ENCODE measurements at regions not wholly inside any gene's neighbourhood (a gene's known extent, or its start where the extent isn't known, plus 50 kb on each side); places are given as distances from the start of the nearest gene placed in this dataset.

DNA sequence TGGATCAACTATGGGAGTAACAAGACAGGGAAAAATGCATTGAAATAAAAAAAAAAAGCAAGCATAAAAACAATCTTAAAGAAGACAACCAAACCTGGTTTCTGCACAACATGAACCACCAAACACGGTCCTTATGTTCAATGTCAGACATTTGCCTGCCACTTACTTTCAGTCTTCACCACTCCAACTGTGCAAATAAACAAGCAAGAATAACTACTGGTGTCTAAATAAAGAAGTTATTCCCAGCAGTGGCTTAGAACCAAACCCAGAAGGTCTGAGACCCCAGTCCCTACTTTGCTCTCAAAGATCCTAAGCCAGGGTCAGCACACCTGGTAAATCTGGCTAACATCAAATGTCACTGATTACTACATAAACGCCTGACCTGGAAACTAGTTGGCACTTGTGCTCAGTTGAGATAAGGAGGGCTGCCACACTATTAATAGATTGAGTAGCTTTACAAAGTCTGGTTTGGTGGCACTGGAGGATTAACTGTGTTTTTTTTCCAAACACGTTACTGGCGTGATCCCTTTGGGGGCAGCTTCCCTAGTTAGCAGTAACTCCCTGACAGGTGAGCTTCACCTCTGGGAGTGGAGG lies 62.7 kb upstream of the ABLIM1 start:
- TF ChIP-seq CTCF (conservative IDR thresholded peaks at IDR 0.05; ENCODE audit: low read depth in 2 of 2) (no peak), POLR2AphosphoS5 (IDR thresholded peaks at IDR 0.05; ENCODE audit: low read depth) (no peak), CREB1 (CRISPR knock-in tag; IDR thresholded peaks at IDR 0.05; ENCODE audit: low read depth) (no peak), REST (IDR thresholded peaks at IDR 0.05; ENCODE audit: unreplicated experiment) (no peak), JUNB (IDR thresholded peaks at IDR 0.05; ENCODE audit: unreplicated experiment) (no peak), ETS1 (IDR thresholded peaks at IDR 0.05) (no peak), EZH2 (IDR thresholded peaks at IDR 0.05; ENCODE audit: low read depth, unreplicated experiment) (no peak), EZH2phosphoT487 (IDR thresholded peaks at IDR 0.05; ENCODE audit: unreplicated experiment) (no peak), ZNF331 (CRISPR knock-in tag; IDR thresholded peaks at IDR 0.05; ENCODE audit: low read depth) (no peak)
